IMR-90 (cell line): ENCODE measurements at regions not wholly inside any gene's neighbourhood (a gene's known extent, or its start where the extent isn't known, plus 50 kb on each side); places are given as distances from the start of the nearest gene placed in this dataset.
A peak's percentile ranks its signal among the peaks of the same experiment; 100 is the strongest.

Source experiments
- ATAC-seq: fragments of 200-7000 bp; cut with Tn5 transposase; 2 replicates; pipeline ENCODE4 v1.9.1; 2020; ENCODE audit warnings: low read depth, mild to moderate bottlenecking, moderate library complexity
- BruUV-seq: library from RNA; stranded (reverse); fragments of 400-500 nt; replicated peaks from 2 replicates; lab custom pipeline; 2021; lab: Mats Ljungman, UMichigan
- CTCF ChIA-PET: fragments of 300-600 bp; formaldehyde crosslinking; extraction: SDS; loops from one replicate; lab custom pipeline; 2021; ENCODE audit warnings: antibody characterized with exemption; lab: Yijun Ruan, JAX
- POLR2A ChIA-PET: fragments of 300-600 bp; sonication (Branson Sonifier 250); formaldehyde crosslinking; loops from one replicate; lab custom pipeline; 2022; ENCODE audit warnings: antibody characterized with exemption; ENCODE audit not compliant: unreplicated experiment; lab: Charles Lee
- DNase-seq: peaks from one replicate; pipeline ENCODE4 v3.0.0; 2013
- H2AFZ ChIP-seq: replicated peaks from 2 replicates; pipeline ENCODE3; 2013; ENCODE audit warnings: low read length, mild to moderate bottlenecking; ENCODE audit not compliant: poor library complexity
- H2AK5ac ChIP-seq: 2 replicates; pipeline ENCODE4 v1.6.1; 2013; ENCODE audit warnings: low read depth, low read length, inconsistent platforms
- H2AK9ac ChIP-seq: replicated peaks from 2 replicates; pipeline ENCODE3; 2013; ENCODE audit warnings: mild to moderate bottlenecking, low read depth, low read length, moderate library complexity; ENCODE audit not compliant: poor library complexity
- H2BK120ac ChIP-seq: 2 replicates; pipeline ENCODE4 v1.6.1; 2013; ENCODE audit warnings: low read depth, low read length, inconsistent platforms
- H2BK15ac ChIP-seq: 3 replicates; pipeline ENCODE4 v1.6.1; 2013; ENCODE audit warnings: low read depth, low read length, inconsistent platforms
- H2BK20ac ChIP-seq: 2 replicates; pipeline ENCODE4 v1.6.1; 2013; ENCODE audit warnings: low read depth, mild to moderate bottlenecking, inconsistent platforms, low read length, moderate library complexity
- H2BK5ac ChIP-seq: 2 replicates; pipeline ENCODE4 v1.6.1; 2013; ENCODE audit warnings: mild to moderate bottlenecking, low read depth, low read length, inconsistent platforms; ENCODE audit not compliant: poor library complexity, severe bottlenecking
- H3K14ac ChIP-seq: replicated peaks from 2 replicates; pipeline ENCODE4 v1.6.1; 2013; ENCODE audit warnings: low read depth, low read length, inconsistent platforms
- H3K18ac ChIP-seq: 2 replicates; pipeline ENCODE4 v1.6.1; 2013; ENCODE audit warnings: low read depth, low read length, control low read depth
- H3K23ac ChIP-seq: 2 replicates; pipeline ENCODE4 v1.6.1; 2013; ENCODE audit warnings: low read depth, low read length, inconsistent platforms
- H3K27ac ChIP-seq: 2 replicates; pipeline ENCODE4 v1.5.1; 2013; ENCODE audit warnings: mild to moderate bottlenecking, control low read depth, low read length; ENCODE audit not compliant: insufficient read depth
- H3K27me3 ChIP-seq: 2 replicates; pipeline ENCODE4 v1.6.1; 2013; ENCODE audit warnings: low read length; ENCODE audit not compliant: control insufficient read depth, insufficient read depth
- H3K36me3 ChIP-seq: 2 replicates; pipeline ENCODE4 v1.6.1; 2013; ENCODE audit warnings: low read length, mixed read lengths; ENCODE audit not compliant: control insufficient read depth, insufficient read depth
- H3K4ac ChIP-seq: 2 replicates; pipeline ENCODE4 v1.6.1; 2013; ENCODE audit warnings: low read depth, low read length, inconsistent platforms
- H3K4me1 ChIP-seq: 2 replicates; pipeline ENCODE4 v1.6.1; 2013; ENCODE audit warnings: low read length, mixed read lengths; ENCODE audit not compliant: control insufficient read depth, insufficient read depth
- H3K4me2 ChIP-seq: 2 replicates; pipeline ENCODE4 v1.6.1; 2013; ENCODE audit warnings: low read depth, mild to moderate bottlenecking, control low read depth, low read length, moderate library complexity
- H3K4me3 ChIP-seq: 2 replicates; pipeline ENCODE4 v1.5.1; 2013; ENCODE audit warnings: low read depth, mild to moderate bottlenecking, control low read depth, low read length, moderate library complexity; ENCODE audit not compliant: insufficient read depth
- H3K56ac ChIP-seq: 2 replicates; pipeline ENCODE4 v1.6.1; 2013; ENCODE audit warnings: low read length, inconsistent platforms; ENCODE audit not compliant: insufficient read depth; ENCODE audit errors: extremely low read depth
- H3K79me1 ChIP-seq, 2 experiments: 2 replicates each; pipeline ENCODE4 v1.6.1; 2013; ENCODE audit warnings: low read length in 2 of 2, inconsistent platforms in 1 of 2, low read depth in 1 of 2
- H3K9ac ChIP-seq: 2 replicates; pipeline ENCODE4 v1.6.1; 2013; ENCODE audit warnings: low read depth, low read length, control low read depth
- H3K9me1 ChIP-seq: 2 replicates; pipeline ENCODE4 v1.6.1; 2013; ENCODE audit warnings: low read length, inconsistent platforms; ENCODE audit not compliant: insufficient read depth
- H3K9me3 ChIP-seq: 2 replicates; pipeline ENCODE4 v1.6.1; 2013; ENCODE audit warnings: low read length; ENCODE audit not compliant: control insufficient read depth, insufficient read depth
- H4K20me1 ChIP-seq: 2 replicates; pipeline ENCODE4 v1.6.1; 2013; ENCODE audit warnings: low read length, inconsistent platforms; ENCODE audit not compliant: insufficient read depth
- H4K5ac ChIP-seq: 2 replicates; pipeline ENCODE4 v1.6.1; 2013; ENCODE audit warnings: mild to moderate bottlenecking, low read depth, low read length, control low read depth
- H4K8ac ChIP-seq, 2 experiments: 2 replicates each; pipeline ENCODE4 v1.6.1; 2013; ENCODE audit warnings: low read depth in 2 of 2, low read length in 2 of 2, control low read depth in 1 of 2, inconsistent platforms in 1 of 2
- H4K91ac ChIP-seq: 2 replicates; pipeline ENCODE4 v1.6.1; 2013; ENCODE audit warnings: low read depth, low read length, inconsistent platforms; ENCODE audit not compliant: insufficient read depth
- BHLHE40 ChIP-seq: fragments of 150-350 bp; IDR thresholded peaks from 2 replicates; pipeline ENCODE4 v1.6.1; 2016; ENCODE audit warnings: mild to moderate bottlenecking, low read depth, low read length
- CEBPB ChIP-seq: IDR thresholded peaks from 2 replicates; pipeline ENCODE4 v1.6.1; 2012; ENCODE audit warnings: low read depth, low read length, improper control_type of control experiment
- CHD1 ChIP-seq: IDR thresholded peaks from 2 replicates; pipeline ENCODE4 v1.6.1; 2012; ENCODE audit warnings: low read depth, low read length, improper control_type of control experiment
- CTCF ChIP-seq: conservative IDR thresholded peaks from 2 replicates; pipeline ENCODE4 v1.5.1; 2012; ENCODE audit warnings: mild to moderate bottlenecking, low read depth, low read length, improper control_type of control experiment
- ELK1 ChIP-seq: fragments of 150-350 bp; IDR thresholded peaks from 2 replicates; pipeline ENCODE4 v1.6.1; 2016; ENCODE audit warnings: low read depth, mild to moderate bottlenecking, low read length, moderate library complexity, borderline replicate concordance
- FOS ChIP-seq: fragments of 150-350 bp; IDR thresholded peaks from 2 replicates; pipeline ENCODE4 v1.6.1; 2016; ENCODE audit warnings: low read depth, low read length
- MAFK ChIP-seq: IDR thresholded peaks from 2 replicates; pipeline ENCODE4 v1.6.1; 2012; ENCODE audit warnings: low read depth, low read length, improper control_type of control experiment
- MAZ ChIP-seq: IDR thresholded peaks from 2 replicates; pipeline ENCODE4 v1.6.1; 2012; ENCODE audit warnings: low read depth, mild to moderate bottlenecking, low read length, improper control_type of control experiment, moderate library complexity, borderline replicate concordance
- MXI1 ChIP-seq: IDR thresholded peaks from 2 replicates; pipeline ENCODE4 v1.6.1; 2012; ENCODE audit warnings: low read depth, mild to moderate bottlenecking, low read length, moderate library complexity, borderline replicate concordance
- NFE2L2 ChIP-seq: fragments of 150-350 bp; IDR thresholded peaks from 2 replicates; pipeline ENCODE4 v1.6.1; 2016; ENCODE audit warnings: low read depth, mild to moderate bottlenecking, low read length
- POLR2A ChIP-seq: IDR thresholded peaks from 2 replicates; pipeline ENCODE4 v1.6.1; 2012; ENCODE audit warnings: mild to moderate bottlenecking, low read depth, low read length
- RAD21 ChIP-seq: IDR thresholded peaks from 2 replicates; pipeline ENCODE4 v1.6.1; 2012; ENCODE audit warnings: low read length, improper control_type of control experiment
- RCOR1 ChIP-seq: IDR thresholded peaks from 2 replicates; pipeline ENCODE4 v1.6.1; 2012; ENCODE audit warnings: mild to moderate bottlenecking, low read length, improper control_type of control experiment; ENCODE audit not compliant: insufficient replicate concordance
- RFX5 ChIP-seq: IDR thresholded peaks from 2 replicates; pipeline ENCODE4 v1.8.0; 2012; ENCODE audit warnings: low read depth, mild to moderate bottlenecking, low read length, moderate library complexity
- SMC3 ChIP-seq: fragments of 150-350 bp; IDR thresholded peaks from 2 replicates; pipeline ENCODE4 v1.6.1; 2016; ENCODE audit warnings: low read depth, mild to moderate bottlenecking, antibody characterized with exemption, low read length, moderate library complexity
- USF2 ChIP-seq: fragments of 150-350 bp; IDR thresholded peaks from 2 replicates; pipeline ENCODE4 v1.6.1; 2017; ENCODE audit warnings: mild to moderate bottlenecking, antibody characterized with exemption, low read length, low read depth
- WGBS, 2 experiments: methylation state at CpG; one replicate each; pipeline versions ENCODE4 v1.1.5 to v1.1.7; 2013; ENCODE audit warnings: missing lambda C conversion rate in 2 of 2; ENCODE audit not compliant: insufficient read length in 1 of 2; ENCODE audit errors: extremely low coverage in 2 of 2; 5-methylcytosine and 5-hydroxymethylcytosine counted together
- dilution Hi-C: fragments of 300-500 bp; cut with HindIII; formaldehyde crosslinking; loops from one replicate; pipeline ENCODE4 v1.14.3; 2018; ENCODE audit warnings: low sequenced_read_pairs; ENCODE audit not compliant: unreplicated experiment
- in situ Hi-C: fragments of 300-500 bp; cut with MboI; formaldehyde crosslinking; loops from 3 replicates; pipeline ENCODE4 v1.14.3; 2019; ENCODE audit warnings: low sequenced_read_pairs, inconsistent platforms, mixed read lengths
- intact Hi-C: fragments of 100-400 bp; cut with micrococcal nuclease; formaldehyde crosslinking; loops from 2 replicates; pipeline ENCODE4 v1.10.0; 2022

- H2AFZ ChIP-seq = no peak overlapping the region
- no peak overlapping the region for H3K23ac ChIP-seq
- no peak overlapping the region for H4K8ac ChIP-seq
- H3K9me3 ChIP-seq = no peaks in the 10 kb centered on the region
- H3K4me3 ChIP-seq = no peak overlapping the region
- no peak overlapping the region for H2BK120ac ChIP-seq
- H3K27ac ChIP-seq = no peak overlapping the region
- H3K27me3 ChIP-seq = no peaks in the 10 kb centered on the region
- no peaks in the 10 kb centered on the region for H3K9me1 ChIP-seq
- H3K36me3 ChIP-seq = no peaks in the 10 kb centered on the region
- no peak overlapping the region for H4K91ac ChIP-seq
- H3K56ac ChIP-seq = no peak overlapping the region
- H2BK20ac ChIP-seq = no peak overlapping the region
- intact Hi-C loops (no loop called here), dilution Hi-C loops (no loop called here), in situ Hi-C loops (no loop called here)
- H4K20me1 ChIP-seq = no peaks in the 10 kb centered on the region
- CTCF ChIA-PET = no interaction called here
- no peak overlapping the region for H3K4me2 ChIP-seq
- H3K14ac ChIP-seq = no peak overlapping the region
- no peak overlapping the region for H2AK9ac ChIP-seq
- DNase-seq = peak; percentile 36
- H3K9ac ChIP-seq = no peak overlapping the region
- TF ChIP-seq RFX5 = no peak
- TF ChIP-seq BHLHE40 = no peak
- no peak for TF ChIP-seq CTCF
- TF ChIP-seq CEBPB = no peak
- no peak for TF ChIP-seq FOS
- no peak for TF ChIP-seq USF2
- no peak for TF ChIP-seq MXI1
- TF ChIP-seq ELK1 = no peak
- no peak for TF ChIP-seq MAFK
- TF ChIP-seq RAD21 = no peak
- no peak for TF ChIP-seq RCOR1
- no peak for TF ChIP-seq SMC3
- no peak for TF ChIP-seq NFE2L2
- no peak for TF ChIP-seq POLR2A
- no peak for TF ChIP-seq MAZ
- TF ChIP-seq CHD1 = no peak
- BruUV-seq = no TSS peak
- no peak overlapping the region for H2AK5ac ChIP-seq
- no CpG with 5 or more reads among the region's 1 CpG for WGBS, 2 experiments
- no peak for ATAC-seq
- H2BK15ac ChIP-seq = no peak overlapping the region
- no peak overlapping the region for H2BK5ac ChIP-seq
- H3K4ac ChIP-seq = no peak overlapping the region
- H3K79me1 ChIP-seq = no peaks in the 10 kb centered on the region
- POLR2A ChIA-PET = no interaction called here
- H3K18ac ChIP-seq = no peak overlapping the region
- H4K5ac ChIP-seq = no peak overlapping the region; the same call in 1 of the 2 replicates
- no peaks in the 10 kb centered on the region for H3K4me1 ChIP-seq
Measured at GRCh38 chr2:150012986-150013385, 425.4 kb upstream of the MMADHC start.
